HCT116 (cell line): ENCODE measurements at regions not wholly inside any gene's neighbourhood (a gene's known extent, or its start where the extent isn't known, plus 50 kb on each side); places are given as distances from the start of the nearest gene placed in this dataset.

Experiments used
- ATAC-seq: fragments of 200-7000 bp; cut with Tn5 transposase; 2 replicates; pipeline ENCODE4 v1.9.1; 2020; ENCODE audit warnings: mild to moderate bottlenecking, moderate library complexity
- BruUV-seq: library from RNA; stranded (reverse); fragments of 400-500 nt; replicated peaks from 2 replicates; lab custom pipeline; 2021; lab: Mats Ljungman, UMichigan
- CTCF ChIA-PET: fragments of 300-600 bp; sonication (Branson Sonifier 250); formaldehyde crosslinking; loops from one replicate; lab custom pipeline; 2021; ENCODE audit warnings: antibody characterized with exemption; lab: Charles Lee
- POLR2A ChIA-PET: fragments of 300-600, 350-600 bp; sonication (Branson Sonifier 250); formaldehyde crosslinking; loops from one replicate; lab custom pipeline; 2021; ENCODE audit warnings: antibody characterized with exemption; lab: Charles Lee
- RAD21 ChIA-PET, 2 experiments: fragments of 300-600 bp; sonication (Branson Sonifier 250); formaldehyde crosslinking; loops; one replicate each; lab custom pipeline; 2023; ENCODE audit warnings: low total read pairs in 2 of 2; ENCODE audit not compliant: uncharacterized antibody in 2 of 2, unreplicated experiment in 2 of 2, low non-redundant PET in 1 of 2; lab: Charles Lee
- DNase-seq: peaks from one replicate; pipeline ENCODE4 v3.0.0-alpha.2; 2010; ENCODE audit warnings: low read depth, low spot score
- H2AFZ ChIP-seq: fragments of 200-600 bp; shearing (Covaris generic), sonication (generic); 2 replicates; pipeline ENCODE4 v1.6.1; 2017; ENCODE audit warnings: low read depth, mixed run types, mixed read lengths, antibody characterized with exemption, low read length; ENCODE audit not compliant: poor library complexity, severe bottlenecking
- H3K27ac ChIP-seq: 2 replicates; pipeline ENCODE4 v1.5.1; 2012; ENCODE audit warnings: low read depth, low read length
- H3K27me3 ChIP-seq: fragments of 200-600 bp; sonication (generic); 2 replicates; pipeline ENCODE4 v1.6.1; 2016; ENCODE audit warnings: mixed run types, low read length, mixed read lengths; ENCODE audit not compliant: insufficient read depth
- H3K36me3 ChIP-seq, 2 experiments: fragments of 200-500 bp in 1 of 2; fragments of 200-600 bp in 1 of 2; sonication (Bioruptor generic) in 1 of 2; sonication (generic) in 1 of 2; 2 replicates each; pipeline versions ENCODE4 v1.5.1 to v1.6.1; 2014 to 2016; ENCODE audit warnings: low read length in 2 of 2, inconsistent platforms in 1 of 2, mixed read lengths in 1 of 2, mixed run types in 1 of 2; ENCODE audit not compliant: insufficient read depth in 2 of 2, control insufficient read depth in 1 of 2
- H3K4me1 ChIP-seq, 2 experiments: fragments of 200-600 bp in 1 of 2; sonication (generic) in 1 of 2; 2 replicates each; pipeline versions ENCODE4 v1.5.1 to v1.6.1; 2012 to 2017; ENCODE audit warnings: low read length in 2 of 2, inconsistent platforms in 1 of 2, mild to moderate bottlenecking in 1 of 2, mixed read lengths in 1 of 2, mixed run types in 1 of 2, moderate library complexity in 1 of 2; ENCODE audit not compliant: insufficient read depth in 2 of 2, control insufficient read depth in 1 of 2
- H3K4me2 ChIP-seq: fragments of 200-600 bp; sonication (generic); 2 replicates; pipeline ENCODE4 v1.6.1; 2017; ENCODE audit warnings: mixed run types, low read length, mixed read lengths
- H3K4me3 ChIP-seq, 2 experiments: fragments of 200-600 bp in 1 of 2; sonication (generic) in 1 of 2; replicated peaks in 1 of 2; 2 replicates each; pipeline ENCODE4 v1.5.1; 2011 to 2016; ENCODE audit warnings: low read length in 2 of 2, control low read depth in 1 of 2, low read depth in 1 of 2, mild to moderate bottlenecking in 1 of 2, mixed read lengths in 1 of 2, mixed run types in 1 of 2
- H3K79me2 ChIP-seq: fragments of 200-600 bp; sonication (generic); 2 replicates; pipeline ENCODE4 v1.6.1; 2017; ENCODE audit warnings: mild to moderate bottlenecking, mixed run types, low read length, moderate library complexity, mixed read lengths; ENCODE audit not compliant: insufficient read depth
- H3K9ac ChIP-seq: fragments of 200-600 bp; sonication (generic); 2 replicates; pipeline ENCODE4 v1.6.1; 2016; ENCODE audit warnings: low read length, mixed read lengths
- H3K9me2 ChIP-seq: fragments of 200-600 bp; sonication (generic), shearing (Covaris generic); 2 replicates; pipeline ENCODE4 v1.6.1; 2017; ENCODE audit warnings: mixed run types, mild to moderate bottlenecking, moderate library complexity; ENCODE audit not compliant: insufficient read depth
- H3K9me3 ChIP-seq, 2 experiments: fragments of 200-500 bp in 1 of 2; fragments of 200-600 bp in 1 of 2; sonication (Bioruptor generic) in 1 of 2; sonication (generic) in 1 of 2; 2 replicates each; pipeline ENCODE4 v1.6.1; 2014 to 2017; ENCODE audit warnings: low read length in 2 of 2, mixed read lengths in 2 of 2, inconsistent platforms in 1 of 2, low read depth in 1 of 2, mild to moderate bottlenecking in 1 of 2, mixed run types in 1 of 2, moderate library complexity in 1 of 2; ENCODE audit not compliant: control insufficient read depth in 1 of 2, insufficient read depth in 1 of 2
- H4K20me1 ChIP-seq: fragments of 200-600 bp; sonication (generic), shearing (Covaris generic); 2 replicates; pipeline ENCODE4 v1.6.1; 2017; ENCODE audit warnings: mixed run types, mild to moderate bottlenecking, moderate library complexity; ENCODE audit not compliant: insufficient read depth
- CBX3 ChIP-seq: IDR thresholded peaks from 2 replicates; pipeline ENCODE4 v1.6.1; 2012; ENCODE audit warnings: low read depth
- CEBPB ChIP-seq: IDR thresholded peaks from 2 replicates; pipeline ENCODE4 v1.6.1; 2012; ENCODE audit warnings: low read depth
- EGR1 ChIP-seq: IDR thresholded peaks from 2 replicates; pipeline ENCODE4 v1.6.1; 2012; ENCODE audit warnings: low read depth
- EZH2 ChIP-seq: fragments of 200-600 bp; sonication (generic); IDR thresholded peaks from 2 replicates; pipeline ENCODE4 v1.6.1; 2017; ENCODE audit warnings: antibody characterized with exemption, mixed run types
- RAD21 ChIP-seq: IDR thresholded peaks from 2 replicates; pipeline ENCODE4 v1.6.1; 2012; ENCODE audit warnings: low read depth, mild to moderate bottlenecking
- SP1 ChIP-seq: IDR thresholded peaks from 2 replicates; pipeline ENCODE4 v1.6.1; 2012; ENCODE audit warnings: low read depth
- SRF ChIP-seq: IDR thresholded peaks from 2 replicates; pipeline ENCODE4 v1.6.1; 2012; ENCODE audit warnings: low read depth
- TCF7L2 ChIP-seq: IDR thresholded peaks from 2 replicates; pipeline ENCODE4 v1.7.0; 2011; ENCODE audit warnings: borderline replicate concordance, inconsistent platforms; ENCODE audit not compliant: insufficient read depth, insufficient read length; ENCODE audit errors: extremely low read depth
- ZBTB33 ChIP-seq: IDR thresholded peaks from 2 replicates; pipeline ENCODE4 v1.6.1; 2011; ENCODE audit warnings: mild to moderate bottlenecking, low read length, moderate library complexity; ENCODE audit not compliant: insufficient replicate concordance; ENCODE audit errors: extremely low read depth
- ZNF274 ChIP-seq: fragments of 200-500 bp; sonication (Bioruptor generic); IDR thresholded peaks from 2 replicates; pipeline ENCODE4 v1.6.1; 2014; ENCODE audit warnings: mild to moderate bottlenecking, low read depth, low read length, inconsistent platforms
- intact Hi-C: fragments of 100-400 bp; cut with micrococcal nuclease; formaldehyde crosslinking; loops from 2 replicates; pipeline ENCODE4 v1.10.0; 2022

GRCh38 chr14:82501554-82501953 is 967.9 kb upstream of the SEL1L start:
- H3K9me3 ChIP-seq, result peaks cover 15 to 29% of the 10 kb centered on the region in 2 experiments; a peak in 3 of 4 replicates
- no TSS peak for BruUV-seq
- intact Hi-C loops, result no loop called here
- no peaks in the 10 kb centered on the region for H3K9me2 ChIP-seq
- CTCF ChIA-PET, result no interaction called here
- ATAC-seq (no peak), DNase-seq (no peak)
- H3K9ac ChIP-seq, result no peak overlapping the region
- no peaks in the 10 kb centered on the region for H3K4me1 ChIP-seq
- RAD21 ChIA-PET, result no interaction called here
- no peak overlapping the region for H3K27ac ChIP-seq
- no peaks in the 10 kb centered on the region for H3K27me3 ChIP-seq
- H2AFZ ChIP-seq, result no peak overlapping the region
- POLR2A ChIA-PET, result no interaction called here
- no peak for TF ChIP-seq SP1
- no peak for TF ChIP-seq ZBTB33
- TF ChIP-seq TCF7L2, result no peak
- no peak for TF ChIP-seq SRF
- TF ChIP-seq CBX3, result no peak
- TF ChIP-seq EGR1, result no peak
- no peak for TF ChIP-seq CEBPB
- no peak for TF ChIP-seq EZH2
- TF ChIP-seq RAD21, result no peak
- TF ChIP-seq, all 23 proteins: peak for 0
- Histone ChIP-seq H3K79me2 (no peaks in the 10 kb centered on the region), H3K4me3 (no peak overlapping the region), H3K36me3 (no peaks in the 10 kb centered on the region), H3K4me2 (no peak overlapping the region), H4K20me1 (no peaks in the 10 kb centered on the region)

- DNase-seq, result no peak
- no peak overlapping the region for H3K9ac ChIP-seq
- H3K36me3 ChIP-seq, result no peaks in the 10 kb centered on the region
- H3K27ac ChIP-seq, result no peak overlapping the region
- H4K20me1 ChIP-seq, result no peaks in the 10 kb centered on the region
- H3K79me2 ChIP-seq, result no peaks in the 10 kb centered on the region
- intact Hi-C loops, result no loop called here
- ChIA-PET RAD21 (no interaction called here), POLR2A (no interaction called here), CTCF (no interaction called here)
- H3K9me3 ChIP-seq, result peaks cover 11 to 30% of the 10 kb centered on the region in 2 experiments; a peak in 3 of 4 replicates
- H3K4me3 ChIP-seq, result no peak overlapping the region
- H3K27me3 ChIP-seq, result no peaks in the 10 kb centered on the region
- H3K4me1 ChIP-seq, result no peaks in the 10 kb centered on the region
- no peak overlapping the region for H2AFZ ChIP-seq
- no peak overlapping the region for H3K4me2 ChIP-seq
- no TSS peak for BruUV-seq
- TF ChIP-seq ZNF274, result no peak
- TF ChIP-seq, all 23 proteins: peak for 0
- no peak for ATAC-seq
- no peaks in the 10 kb centered on the region for H3K9me2 ChIP-seq
Measured at GRCh38 chr14:82502043-82502442, 968.4 kb upstream of the SEL1L start.
